ENCODE measurements at regions not wholly inside any gene's neighbourhood (a gene's known extent, or its start where the extent isn't known, plus 50 kb on each side); places are given as distances from the start of the nearest gene placed in this dataset.

DNA sequence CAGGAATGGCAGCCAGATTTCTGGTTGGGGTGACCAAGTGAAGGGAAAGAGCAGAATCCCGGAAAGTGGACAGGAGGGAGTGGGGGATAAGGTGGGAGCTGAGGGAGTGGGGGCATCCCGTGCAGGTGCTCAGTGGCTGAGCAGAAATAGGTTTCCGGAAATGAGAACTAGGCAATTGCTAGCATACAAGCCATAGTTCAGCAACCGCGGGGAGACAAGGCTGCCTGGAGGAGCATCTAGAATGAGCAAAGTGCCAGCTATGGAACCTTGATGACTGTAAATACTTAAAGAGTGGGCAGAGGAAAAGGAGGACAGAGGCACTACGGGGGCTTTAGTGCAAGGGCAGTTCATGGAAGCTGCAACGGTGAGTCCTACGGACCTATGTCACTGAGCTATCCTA, 220.2 kb downstream of the BCL11A start:
- Histone ChIP-seq H3K27ac (ENCODE audit: low read depth, low read length, poor library complexity, severe bottlenecking) (no peak overlapping the region), H2AFZ (ENCODE audit: low read length) (no peak overlapping the region), H4K20me1 (ENCODE audit: insufficient read depth, low read length) (no peaks in the 10 kb centered on the region), H3K79me2 (ENCODE audit: insufficient read depth, low read length) (no peaks in the 10 kb centered on the region), H3K4me2 (ENCODE audit: low read length) (no peak overlapping the region), H3K4me3 (ENCODE audit: low read depth, low read length, poor library complexity, severe bottlenecking) (no peak overlapping the region), H3K36me3 (ENCODE audit: insufficient read depth, low read length) (no peaks in the 10 kb centered on the region), H3F3A (ENCODE audit: insufficient read depth, low read length) (no peaks in the 10 kb centered on the region), H3K27me3 (ENCODE audit: insufficient read depth, low read length) (no peaks in the 10 kb centered on the region), H3K4me1 (ENCODE audit: insufficient read depth, low read length, severe bottlenecking) (peaks cover 21% of the 10 kb centered on the region), H3K9me2 (ENCODE audit: low read depth, low read length) (no peaks in the 10 kb centered on the region), H3K9ac (ENCODE audit: low read length) (no peak overlapping the region), H3K9me3 (ENCODE audit: low read length) (no peaks in the 10 kb centered on the region)
- no peak for TF ChIP-seq EZH2 (IDR thresholded peaks at IDR 0.05; ENCODE audit: borderline replicate concordance, low read length)
- TF ChIP-seq CTCF (IDR thresholded peaks at IDR 0.05; ENCODE audit: low read length), result no peak

DNA sequence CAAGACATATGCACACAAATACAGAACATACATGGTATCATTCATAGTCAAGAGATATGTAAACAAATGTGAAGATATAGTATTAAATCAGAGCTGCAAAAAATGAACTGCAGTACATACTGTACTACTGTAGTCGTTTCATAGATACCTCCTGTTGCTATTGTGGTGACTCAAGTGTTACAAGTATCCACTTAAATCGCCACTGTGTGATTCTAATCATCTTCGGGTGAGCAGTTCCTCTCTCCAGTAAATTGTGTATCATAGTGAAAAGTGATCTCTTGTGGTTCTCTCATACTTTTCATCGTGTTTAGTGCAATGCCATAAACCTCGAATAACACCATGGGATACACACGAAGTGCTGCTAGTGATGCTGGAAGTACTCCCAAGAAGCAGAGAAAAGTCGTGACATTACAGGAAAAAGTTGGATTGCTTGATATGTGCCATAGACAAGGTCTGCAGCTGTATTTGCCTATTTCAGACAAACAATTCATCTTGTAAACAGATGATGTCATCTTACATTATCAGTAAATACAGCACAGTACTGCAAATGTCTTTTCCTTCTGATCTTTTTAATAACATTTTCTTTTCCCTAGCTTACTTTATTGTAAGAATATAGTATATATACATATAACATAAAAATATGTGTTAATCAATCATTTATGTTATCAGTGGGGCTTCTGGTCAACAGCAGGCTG, 222.2 kb downstream of the BCL11A start:
- H3K9me3 ChIP-seq (ENCODE audit: low read length), result no peaks in the 10 kb centered on the region
- no peaks in the 10 kb centered on the region for H4K20me1 ChIP-seq (ENCODE audit: insufficient read depth, low read length)
- H3K27me3 ChIP-seq (ENCODE audit: insufficient read depth, low read length), result no peaks in the 10 kb centered on the region
- H3K4me3 ChIP-seq (ENCODE audit: low read depth, low read length, poor library complexity, severe bottlenecking), result no peak overlapping the region
- no peak overlapping the region for H2AFZ ChIP-seq (ENCODE audit: low read length)
- H3K4me1 ChIP-seq (ENCODE audit: insufficient read depth, low read length, severe bottlenecking), result peaks cover 9% of the 10 kb centered on the region
- H3K36me3 ChIP-seq (ENCODE audit: insufficient read depth, low read length), result no peaks in the 10 kb centered on the region
- no peak overlapping the region for H3K27ac ChIP-seq (ENCODE audit: low read depth, low read length, poor library complexity, severe bottlenecking)
- no peak overlapping the region for H3K4me2 ChIP-seq (ENCODE audit: low read length)
- no peaks in the 10 kb centered on the region for H3K9me2 ChIP-seq (ENCODE audit: low read depth, low read length)
- TF ChIP-seq EZH2 (IDR thresholded peaks at IDR 0.05; ENCODE audit: borderline replicate concordance, low read length) (no peak), CTCF (IDR thresholded peaks at IDR 0.05; ENCODE audit: low read length) (no peak)
- H3K9ac ChIP-seq (ENCODE audit: low read length), result no peak overlapping the region
- no peaks in the 10 kb centered on the region for H3K79me2 ChIP-seq (ENCODE audit: insufficient read depth, low read length)
- H3F3A ChIP-seq (ENCODE audit: insufficient read depth, low read length), result no peaks in the 10 kb centered on the region

DNA sequence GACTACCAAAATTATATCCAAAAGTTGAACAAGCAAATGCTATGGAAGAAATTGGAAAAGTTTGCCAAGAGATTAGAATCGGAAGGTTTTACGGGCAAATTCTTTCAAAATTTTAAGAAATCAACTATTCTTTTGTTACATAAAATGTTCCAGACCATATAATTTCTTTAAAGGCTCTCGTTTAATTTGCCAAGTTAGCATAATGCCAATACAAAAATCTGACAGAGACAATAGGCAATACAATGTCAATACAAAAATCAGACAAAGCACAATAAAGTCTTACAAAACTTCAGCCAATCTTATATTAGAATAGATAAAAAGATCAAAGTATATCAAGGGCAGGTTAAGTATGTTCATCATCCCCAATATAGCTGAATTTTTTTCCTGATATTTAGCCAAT, 224.2 kb downstream of the BCL11A start:
- Histone ChIP-seq H4K20me1 (ENCODE audit: insufficient read depth, low read length) (no peaks in the 10 kb centered on the region), H3K4me2 (ENCODE audit: low read length) (no peak overlapping the region), H3K9ac (ENCODE audit: low read length) (no peak overlapping the region), H3K4me3 (ENCODE audit: low read depth, low read length, poor library complexity, severe bottlenecking) (no peak overlapping the region), H3K27me3 (ENCODE audit: insufficient read depth, low read length) (no peaks in the 10 kb centered on the region), H3K9me2 (ENCODE audit: low read depth, low read length) (no peaks in the 10 kb centered on the region), H3K36me3 (ENCODE audit: insufficient read depth, low read length) (no peaks in the 10 kb centered on the region), H3K4me1 (ENCODE audit: insufficient read depth, low read length, severe bottlenecking) (peaks cover 5% of the 10 kb centered on the region), H3F3A (ENCODE audit: insufficient read depth, low read length) (no peaks in the 10 kb centered on the region), H2AFZ (ENCODE audit: low read length) (no peak overlapping the region), H3K27ac (ENCODE audit: low read depth, low read length, poor library complexity, severe bottlenecking) (no peak overlapping the region), H3K79me2 (ENCODE audit: insufficient read depth, low read length) (no peaks in the 10 kb centered on the region), H3K9me3 (ENCODE audit: low read length) (no peaks in the 10 kb centered on the region)
- no peak for TF ChIP-seq CTCF (IDR thresholded peaks at IDR 0.05; ENCODE audit: low read length)
- no peak for TF ChIP-seq EZH2 (IDR thresholded peaks at IDR 0.05; ENCODE audit: borderline replicate concordance, low read length)

Measured in OCI-LY1 (cell line).